Activated CD4-positive, alpha-beta T cell treated with anti-CD3 and anti-CD28 coated beads, Interleukin-2, amount 50 U/mL, for 1 hour (primary cell): ENCODE measurements at regions not wholly inside any gene's neighbourhood (a gene's known extent, or its start where the extent isn't known, plus 50 kb on each side); places are given as distances from the start of the nearest gene placed in this dataset.
"Not testable (repeated sequence)": the region's sequence is repeated elsewhere in the genome, so short reads cannot be mapped to it uniquely, and the experiment has no call there.

ENCODE experiments used
- DNase-seq: peaks from one replicate; pipeline ENCODE4 v3.0.0-alpha.2; 2020

DNA sequence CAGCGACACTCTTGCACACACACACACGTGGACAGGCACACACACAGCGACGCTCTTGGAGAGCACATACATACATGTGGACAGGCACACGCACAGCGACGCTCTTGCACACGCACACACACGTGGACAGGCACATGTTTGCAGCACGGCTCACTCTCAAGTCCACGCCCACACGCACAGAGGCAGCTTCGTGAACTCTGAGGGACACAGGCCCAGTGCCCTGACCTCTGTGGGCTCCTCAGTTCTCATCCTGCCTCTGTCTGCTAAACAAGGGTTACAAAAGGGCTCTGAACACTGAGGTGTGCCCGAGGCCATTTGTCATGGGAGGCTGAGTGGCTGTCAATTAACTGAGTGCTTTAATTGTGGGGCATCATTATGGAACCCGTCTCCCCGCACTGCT lies 558.8 kb upstream of the ADAMTS16 start:
- DNase-seq, result no peak

DNA sequence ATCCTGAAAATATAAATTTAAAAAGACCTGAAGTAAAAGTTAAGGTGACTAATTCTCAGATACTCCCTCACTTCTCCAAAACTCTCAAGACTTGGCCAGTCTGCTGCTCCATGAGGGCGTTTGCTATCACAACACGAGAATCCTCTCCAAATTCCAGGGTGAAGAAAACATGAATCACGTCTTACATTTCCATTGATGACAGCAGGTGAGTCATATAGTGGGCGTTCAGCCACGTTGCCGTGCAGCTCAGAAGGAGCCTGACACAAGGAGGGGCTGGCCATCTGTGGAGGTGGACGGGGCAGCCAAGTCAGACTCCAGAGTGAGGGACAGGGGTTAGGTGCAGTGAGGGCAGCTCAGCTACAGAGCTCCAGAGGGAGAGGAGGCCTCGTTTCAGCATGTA lies 555.1 kb upstream of the ADAMTS16 start:
- DNase-seq, result no peak

DNA sequence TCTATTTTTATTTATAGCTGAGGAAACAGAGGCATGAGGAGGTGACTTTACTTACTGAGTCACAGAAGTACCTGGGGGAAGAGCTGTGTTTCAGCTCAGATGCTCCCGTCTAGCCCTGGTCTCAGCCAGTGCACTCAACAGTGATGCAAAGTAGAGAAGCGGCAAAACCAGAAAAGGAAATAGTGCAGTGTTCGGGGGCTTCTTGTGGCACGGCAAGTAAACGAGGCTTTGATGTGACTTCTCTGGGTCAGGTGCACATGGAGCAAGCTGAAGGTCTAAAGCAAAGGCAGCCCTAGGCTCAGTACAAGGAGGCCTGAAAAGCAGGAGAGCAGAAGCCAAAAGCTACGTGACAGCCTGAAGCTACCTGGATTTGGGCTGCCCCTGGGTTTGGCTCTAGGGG lies 526.7 kb upstream of the ADAMTS16 start:
- DNase-seq, result no peak

DNA sequence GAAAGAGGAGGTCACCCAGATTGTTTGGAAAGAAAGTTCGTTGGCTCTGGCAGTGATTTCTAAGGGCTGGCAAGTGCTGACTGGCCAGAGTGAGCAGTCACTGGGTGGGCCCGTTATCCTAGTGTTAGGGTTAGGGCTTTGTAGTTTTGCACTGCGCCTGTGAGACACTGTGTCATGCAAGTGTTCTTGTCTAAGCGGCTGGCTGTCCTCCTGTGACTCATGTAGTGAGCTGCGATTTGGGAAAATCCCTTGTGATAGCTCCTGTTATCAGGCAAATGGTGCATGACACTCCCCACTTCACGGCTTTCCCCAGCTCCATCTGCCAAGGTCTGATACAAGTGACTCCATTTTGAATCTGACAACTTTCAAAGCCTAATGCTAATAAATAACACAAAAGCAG lies 526.0 kb upstream of the ADAMTS16 start:
- no peak for DNase-seq

DNA sequence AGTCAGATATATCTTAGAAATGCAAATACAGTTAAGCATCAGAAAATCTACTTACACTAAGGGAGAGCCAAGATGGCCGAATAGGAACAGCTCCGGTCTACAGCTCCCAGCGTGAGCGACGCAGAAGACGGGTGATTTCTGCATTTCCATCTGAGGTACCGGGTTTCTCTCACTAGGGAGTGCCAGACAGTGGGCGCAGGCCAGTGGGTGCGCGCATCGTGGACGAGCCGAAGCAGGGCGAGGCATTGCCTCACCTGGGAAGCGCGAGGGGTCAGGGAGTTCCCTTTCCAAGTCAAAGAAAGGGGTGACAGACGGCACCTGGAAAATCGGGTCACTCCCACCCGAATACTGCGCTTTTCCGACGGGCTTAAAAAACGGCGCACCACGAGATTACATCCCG lies 524.8 kb upstream of the ADAMTS16 start:
- not testable (repeated sequence) for DNase-seq

DNA sequence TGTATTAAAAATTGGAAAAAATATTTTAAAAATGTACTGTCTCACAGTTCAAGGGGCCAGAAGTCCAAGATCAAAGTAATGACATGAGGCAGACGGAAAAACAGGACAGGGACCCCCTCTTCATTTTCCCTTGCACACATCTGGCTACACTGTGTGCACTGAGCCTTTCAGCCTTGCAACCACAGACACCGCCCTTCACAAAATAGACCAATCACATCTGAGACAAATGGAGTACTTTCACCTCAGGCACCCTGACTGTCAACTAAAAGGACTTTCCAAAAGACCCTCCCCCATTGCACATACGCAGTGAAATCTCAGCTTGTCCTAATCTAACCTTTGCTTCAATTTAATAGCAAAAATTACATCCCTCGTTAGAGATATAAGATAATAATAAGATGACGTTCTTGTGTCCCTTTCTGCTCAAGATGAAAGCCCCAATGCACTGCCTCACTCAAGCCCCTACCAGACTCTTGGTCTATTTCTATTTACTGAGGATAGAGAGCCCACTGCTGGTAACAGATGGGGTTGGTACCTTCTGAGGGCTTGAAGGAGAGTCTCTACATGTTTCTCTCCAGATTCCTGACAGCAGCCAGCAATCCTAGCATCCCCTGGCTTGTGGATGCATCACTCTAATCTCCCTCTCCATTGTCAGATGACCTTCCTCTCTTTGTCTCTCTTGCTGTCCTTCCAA lies 514.8 kb upstream of the ADAMTS16 start:
- no peak for DNase-seq

DNA sequence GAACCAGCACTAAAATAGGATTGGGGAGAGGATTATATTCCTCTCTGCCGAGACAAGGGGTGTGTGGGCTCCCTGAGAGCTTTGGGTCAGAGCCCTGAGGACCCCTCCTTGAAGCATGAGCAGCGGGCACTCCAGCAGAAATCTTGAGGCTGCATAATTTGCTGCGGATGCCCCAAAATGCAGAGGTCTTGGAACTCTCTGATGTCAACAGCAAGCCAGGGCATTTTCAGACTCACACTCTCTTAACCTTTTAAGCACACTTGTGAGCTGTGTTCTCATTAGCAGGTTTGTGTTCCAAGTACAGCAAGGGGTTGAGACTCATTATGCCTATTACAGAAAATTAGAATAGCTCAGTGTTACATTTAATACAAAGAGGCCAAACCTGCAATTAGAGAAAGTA lies 513.0 kb upstream of the ADAMTS16 start:
- no peak for DNase-seq

DNA sequence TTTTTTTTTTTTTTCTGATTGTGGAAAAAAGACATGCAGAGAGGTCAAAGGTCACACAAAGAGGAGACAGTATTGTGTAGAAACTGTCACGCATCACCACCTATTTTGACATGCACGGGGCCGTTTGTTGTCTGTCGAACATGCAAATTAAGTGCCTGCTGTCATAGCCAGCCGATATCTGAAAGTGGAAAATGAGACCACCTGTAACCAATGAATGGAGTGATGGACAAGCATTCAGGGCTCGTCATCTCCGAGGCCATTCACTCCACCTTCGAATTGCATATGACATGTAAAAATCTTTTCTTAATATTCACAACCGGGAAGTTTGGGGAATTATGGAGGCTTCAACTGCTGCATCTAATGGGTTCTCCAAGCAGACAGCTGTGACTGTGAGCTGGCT lies 512.2 kb upstream of the ADAMTS16 start:
- no peak for DNase-seq

DNA sequence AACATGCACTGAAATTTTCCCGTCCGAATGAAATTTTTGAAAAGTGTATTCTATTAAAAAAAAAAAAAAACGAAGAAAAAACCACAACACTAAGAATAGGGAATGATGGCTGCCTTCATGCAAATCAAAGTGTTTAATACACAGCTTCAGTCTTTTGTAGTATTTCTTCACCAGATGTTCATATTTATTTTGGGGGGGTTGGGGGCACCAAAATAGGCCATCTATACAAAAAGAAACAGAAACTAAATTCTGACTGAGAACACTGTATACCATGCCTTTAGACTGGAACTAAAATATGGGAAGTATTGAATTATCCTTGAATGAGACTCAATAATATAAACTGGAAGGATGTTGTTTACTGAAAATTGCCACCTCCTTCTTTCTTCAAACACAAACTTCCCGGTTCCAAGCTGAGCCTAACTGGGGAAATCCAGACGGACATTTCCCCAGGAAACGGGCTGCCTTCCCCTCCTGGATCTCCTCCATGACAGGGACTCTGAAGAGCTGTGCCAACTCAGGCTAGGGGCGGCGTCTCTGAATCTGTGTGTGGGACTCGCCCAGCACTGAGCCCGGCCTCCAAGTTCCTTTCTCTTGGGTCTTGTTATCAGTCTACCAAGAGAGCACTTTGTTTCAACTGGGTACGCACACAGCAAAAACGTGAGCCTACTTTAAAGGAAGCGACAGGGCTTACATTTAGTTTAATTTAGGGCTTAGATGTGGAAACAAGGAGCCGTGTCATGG lies 511.3 kb upstream of the ADAMTS16 start:
- DNase-seq, result no peak

DNA sequence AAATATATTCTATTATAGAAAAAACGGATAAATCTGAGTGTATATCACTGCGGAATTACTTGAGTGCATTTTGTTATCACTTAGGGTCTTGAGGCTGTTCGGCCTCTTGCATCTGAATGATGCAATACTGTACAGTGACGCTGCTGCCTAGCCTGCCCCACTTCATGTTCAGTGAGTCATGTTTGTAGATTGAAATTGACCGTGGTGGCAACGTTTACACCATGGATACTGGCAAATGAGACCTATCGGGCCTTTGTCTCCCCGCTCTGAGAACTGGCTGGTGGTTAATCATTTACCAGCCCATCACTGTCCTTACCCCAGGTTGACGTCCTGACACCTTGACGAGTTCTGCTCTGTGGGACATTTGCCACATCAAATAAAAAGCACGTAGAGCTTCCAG lies 510.1 kb upstream of the ADAMTS16 start:
- no peak for DNase-seq

DNA sequence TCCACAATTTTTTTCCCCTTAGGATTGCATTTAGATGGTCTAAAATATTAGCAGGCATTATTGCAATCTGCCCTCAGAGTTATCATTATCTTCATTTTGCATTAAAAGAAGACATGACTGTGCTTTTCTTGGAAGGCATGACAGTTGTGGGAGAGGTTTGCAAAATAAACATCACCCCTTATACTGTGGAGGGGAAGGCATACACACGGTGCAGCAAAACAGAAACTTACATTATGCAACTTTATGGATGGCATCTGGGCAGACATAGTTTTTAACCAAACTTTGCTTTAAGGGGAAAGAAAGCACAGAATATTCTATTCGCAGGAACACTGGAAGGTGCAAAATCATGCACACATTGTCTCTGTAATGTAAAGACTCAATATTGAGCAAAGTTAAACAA lies 505.8 kb upstream of the ADAMTS16 start:
- no peak for DNase-seq

DNA sequence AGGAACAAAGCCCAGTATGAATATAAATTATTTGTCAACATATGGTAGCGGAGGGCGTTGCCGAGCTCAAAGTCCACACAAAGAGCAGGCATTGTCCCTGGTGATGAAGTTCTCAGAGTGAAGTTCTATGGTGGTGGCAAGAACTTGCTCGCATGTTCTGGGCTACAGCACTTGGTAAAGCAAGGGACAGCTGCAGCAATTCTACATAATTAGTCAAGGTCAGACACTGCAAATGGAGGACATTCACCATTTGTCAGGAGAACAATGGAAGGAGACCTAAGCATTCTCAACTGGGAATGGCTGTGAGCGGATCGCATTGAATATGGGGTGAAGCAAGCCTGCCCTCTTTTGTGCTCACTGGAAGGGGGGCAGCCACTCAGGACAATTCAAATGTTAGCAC lies 503.8 kb upstream of the ADAMTS16 start:
- no peak for DNase-seq

DNA sequence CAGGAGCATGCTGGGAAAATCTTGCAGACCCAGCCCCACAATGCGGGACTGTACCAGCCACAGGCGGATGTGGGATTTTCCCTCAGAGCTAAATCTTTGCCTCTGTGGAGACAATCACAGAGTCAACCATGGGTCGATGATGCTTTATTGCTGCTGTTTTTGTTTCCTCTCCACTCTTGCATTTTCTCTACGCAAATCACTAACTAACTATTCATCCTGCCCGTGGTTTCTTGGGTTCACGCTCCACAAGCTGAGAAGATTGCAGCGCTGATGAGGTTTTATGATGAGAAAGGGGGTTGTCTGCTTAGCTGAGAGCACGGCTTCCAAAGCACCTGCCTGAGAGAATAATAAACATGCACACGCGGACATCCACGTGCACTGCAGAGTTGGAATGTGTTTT lies 500.2 kb upstream of the ADAMTS16 start:
- DNase-seq, result no peak

DNA sequence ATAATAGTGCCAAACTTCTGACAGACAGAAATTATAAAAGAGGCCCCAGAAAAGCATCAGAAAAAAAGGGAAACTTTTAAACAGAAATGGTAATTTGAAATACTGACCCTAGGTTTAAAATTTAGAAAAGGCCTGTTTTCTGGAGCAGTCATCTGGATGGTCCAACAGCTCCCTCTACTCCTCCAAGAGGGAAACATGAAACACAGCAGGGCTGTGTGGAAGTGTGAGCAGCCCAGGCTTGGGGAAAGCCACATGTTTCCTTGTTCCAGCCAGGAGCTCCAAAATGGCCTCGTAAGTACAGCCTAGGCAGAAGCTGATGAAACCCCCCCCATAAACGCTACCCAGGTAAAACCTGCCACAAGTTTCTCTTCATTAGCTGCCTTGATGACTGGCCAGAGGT lies 499.3 kb upstream of the ADAMTS16 start:
- no peak for DNase-seq

DNA sequence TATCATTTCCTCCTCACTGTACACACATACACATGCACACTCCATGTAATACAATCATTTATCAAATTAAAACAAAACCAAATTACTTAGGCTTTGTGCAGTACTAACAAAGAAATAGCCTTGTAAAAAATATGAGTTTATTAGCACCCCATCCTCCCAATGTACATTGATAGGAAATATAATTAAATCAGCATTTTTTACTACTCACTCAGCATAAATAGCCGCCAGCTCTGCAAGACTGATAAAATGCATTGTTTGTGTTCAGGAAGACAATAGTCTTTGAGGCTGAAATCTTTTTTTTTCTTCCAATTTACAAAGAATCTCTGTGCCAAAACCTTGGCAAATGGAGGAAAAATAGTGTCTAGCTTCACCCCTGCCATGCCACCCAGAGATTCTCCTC lies 497.6 kb upstream of the ADAMTS16 start:
- DNase-seq, result no peak

DNA sequence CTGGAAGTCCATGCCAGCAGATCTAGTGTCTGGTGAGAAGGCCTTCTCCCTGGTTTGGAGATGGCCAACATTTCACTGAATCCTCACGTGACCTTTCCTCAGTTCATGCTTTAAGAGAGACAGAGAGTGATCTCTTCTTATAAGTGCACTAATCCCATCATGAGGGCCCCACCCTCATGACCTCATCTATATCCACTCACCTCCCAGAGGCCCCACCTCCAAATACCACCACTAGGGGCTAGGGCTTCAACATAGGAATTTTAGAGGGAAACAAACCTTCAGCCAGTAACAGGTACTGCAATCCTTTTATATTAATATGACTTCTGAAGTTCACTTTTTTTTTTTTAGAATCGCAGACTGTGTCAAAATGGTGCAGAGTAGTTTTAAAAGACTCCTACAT lies 496.9 kb upstream of the ADAMTS16 start:
- no peak for DNase-seq

DNA sequence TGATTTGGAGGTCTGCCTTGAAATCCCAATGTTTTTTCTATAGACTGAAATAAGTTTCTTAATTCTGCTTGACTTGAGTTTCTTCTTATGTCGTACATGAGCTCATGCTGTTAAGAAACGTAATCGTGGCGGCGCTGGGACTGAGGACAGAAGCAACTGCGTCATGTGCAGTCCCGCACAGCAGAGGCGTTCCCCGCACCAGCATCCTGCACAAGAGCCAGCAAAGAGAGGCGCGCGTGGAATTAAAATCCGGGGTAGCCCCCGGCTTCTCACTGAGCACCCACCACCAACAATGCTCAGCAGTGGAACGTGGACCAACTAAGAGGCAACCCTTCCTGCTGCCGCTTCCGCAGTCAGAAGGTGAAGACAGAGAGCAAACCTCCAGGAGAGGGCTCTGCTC lies 496.2 kb upstream of the ADAMTS16 start:
- DNase-seq, result no peak

DNA sequence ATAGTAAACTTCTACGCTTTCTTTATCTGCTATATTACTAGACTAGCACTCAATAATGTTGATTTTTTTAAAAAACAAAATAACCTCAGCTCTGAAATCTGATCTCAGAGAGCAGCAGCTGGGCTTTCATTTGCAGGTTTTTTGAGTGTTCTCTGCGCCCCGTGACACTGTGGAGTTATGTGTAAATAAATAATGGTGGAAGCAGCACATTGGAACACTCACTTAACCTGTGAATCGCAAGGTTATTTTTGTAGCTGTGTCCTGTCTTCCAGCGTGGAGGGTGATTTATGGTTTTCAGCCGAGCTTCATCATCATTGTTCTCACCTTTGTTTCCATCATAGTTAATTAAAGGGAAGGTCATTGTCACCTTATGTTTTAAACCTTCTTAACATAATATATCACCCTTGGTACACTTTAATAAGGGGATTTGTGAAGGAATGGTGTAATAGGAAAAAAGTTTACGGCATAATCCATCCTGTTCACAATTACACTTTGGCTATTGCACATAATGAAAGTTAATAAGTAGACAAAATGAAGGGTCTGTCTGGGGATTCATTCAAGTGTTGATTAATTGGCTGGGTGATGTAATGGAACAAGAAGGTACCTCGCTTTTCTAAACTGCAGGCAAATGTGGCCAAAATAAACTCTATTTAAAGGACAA lies 493.3 kb upstream of the ADAMTS16 start:
- DNase-seq, result no peak

DNA sequence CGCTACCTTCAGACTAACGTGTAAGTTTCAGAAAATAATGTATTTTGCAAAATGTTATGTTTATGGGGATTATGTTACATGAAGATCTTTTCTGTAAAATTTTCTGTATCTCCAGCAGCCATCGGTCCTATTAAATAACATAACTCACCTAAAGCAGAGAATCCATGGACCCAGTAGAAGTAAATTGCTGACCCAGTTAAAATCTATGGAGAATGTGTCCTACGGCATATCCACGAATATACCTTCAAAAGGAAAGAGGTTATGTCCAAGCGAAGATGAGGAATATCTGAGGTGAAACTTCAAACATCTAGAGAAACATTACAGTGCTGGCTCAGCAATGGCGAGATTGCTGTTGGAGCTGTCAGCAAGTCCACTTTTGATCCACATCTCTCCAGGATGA lies 492.2 kb upstream of the ADAMTS16 start:
- DNase-seq, result no peak

DNA sequence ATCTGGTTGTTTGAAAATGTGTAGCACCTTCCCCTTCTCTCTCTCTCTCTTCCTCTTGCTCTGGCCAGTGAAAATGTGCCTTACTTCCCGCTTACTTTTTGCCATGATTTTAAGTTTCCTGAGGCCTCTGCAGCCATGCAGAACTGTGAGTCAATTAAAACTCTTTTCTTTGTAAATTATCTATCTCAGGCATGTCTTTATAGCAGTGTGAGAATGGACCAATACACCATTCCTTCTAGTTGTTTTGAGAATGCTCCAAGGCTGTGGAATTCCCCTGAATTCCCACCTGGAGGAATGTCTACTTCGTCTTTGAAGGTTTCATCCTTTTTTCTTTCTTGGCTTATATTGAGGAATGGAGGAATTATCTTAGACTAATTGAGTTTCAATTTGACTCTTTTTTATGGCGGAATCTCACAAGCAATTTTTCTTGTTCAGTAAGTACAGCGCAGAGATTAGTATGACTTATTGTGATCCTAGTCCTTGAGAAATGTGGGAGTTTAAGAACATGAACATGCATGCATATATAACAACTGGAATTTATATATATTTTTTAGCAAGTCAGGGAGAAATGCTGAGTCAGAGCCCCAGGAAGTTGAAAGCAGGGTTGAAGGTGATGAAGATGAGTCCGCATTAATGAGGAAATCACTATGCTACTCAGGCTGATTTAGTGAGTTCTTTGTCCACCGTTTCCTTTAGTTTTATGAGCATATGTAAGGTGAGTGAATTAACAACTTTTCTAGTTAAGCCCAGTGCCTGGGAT lies 488.1 kb upstream of the ADAMTS16 start:
- DNase-seq, result no peak

DNA sequence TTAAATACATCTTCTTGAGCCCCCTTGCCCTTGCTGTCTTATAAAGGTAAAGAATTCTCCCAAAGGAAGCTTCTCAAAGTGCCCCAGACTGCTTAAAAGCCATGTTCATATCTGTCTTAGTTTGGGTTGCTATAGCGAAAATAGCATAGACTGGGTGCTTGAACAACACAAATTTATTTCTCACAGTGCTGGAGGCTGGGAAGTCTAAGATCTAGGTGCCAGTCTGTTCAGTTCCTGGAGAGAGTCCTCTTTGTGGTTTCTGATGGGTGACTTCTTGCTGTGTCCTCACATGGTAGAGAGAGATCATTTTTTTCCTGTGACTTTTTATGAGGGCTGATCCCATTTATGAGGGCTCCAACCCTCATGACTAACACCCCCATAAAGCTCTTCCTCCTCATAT lies 486.7 kb upstream of the ADAMTS16 start:
- DNase-seq, result no peak

DNA sequence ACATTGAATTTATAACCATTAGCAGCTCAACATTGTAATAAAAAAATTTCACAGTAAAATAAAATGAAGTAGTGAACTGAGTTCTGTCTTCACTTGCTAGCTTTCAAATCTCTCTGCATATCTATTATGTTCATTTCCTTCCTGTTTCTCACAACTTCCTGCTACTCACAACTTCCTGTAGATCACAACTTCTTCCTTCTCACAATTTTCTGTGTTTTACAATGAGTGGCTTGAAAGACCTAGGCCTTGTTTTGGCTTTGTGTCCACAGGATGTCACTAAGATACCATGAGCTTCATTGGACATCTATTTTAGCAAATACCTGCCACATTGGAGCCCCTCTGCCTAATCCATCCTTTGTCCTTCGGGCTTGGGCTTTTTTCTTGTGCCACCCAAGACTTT lies 480.3 kb upstream of the ADAMTS16 start:
- no peak for DNase-seq

DNA sequence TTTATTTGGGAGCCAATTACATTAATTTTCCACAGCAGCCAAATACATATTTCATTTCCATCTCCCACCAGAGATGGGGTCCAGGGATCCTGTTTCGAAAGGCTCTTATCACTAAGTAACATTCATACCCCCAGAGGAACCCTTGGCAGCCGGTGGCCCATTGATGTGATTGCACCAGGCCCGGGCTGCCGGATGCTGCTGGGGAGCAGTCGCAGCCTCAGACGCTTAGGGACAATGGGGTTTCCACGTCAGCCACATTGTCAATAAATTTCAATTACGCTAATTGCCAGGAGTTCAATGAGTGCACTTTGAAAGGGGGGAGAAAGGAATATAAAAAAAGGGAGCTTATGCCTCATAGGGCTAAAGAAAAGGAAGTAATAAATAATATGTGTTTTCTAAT lies 478.8 kb upstream of the ADAMTS16 start:
- no peak for DNase-seq

DNA sequence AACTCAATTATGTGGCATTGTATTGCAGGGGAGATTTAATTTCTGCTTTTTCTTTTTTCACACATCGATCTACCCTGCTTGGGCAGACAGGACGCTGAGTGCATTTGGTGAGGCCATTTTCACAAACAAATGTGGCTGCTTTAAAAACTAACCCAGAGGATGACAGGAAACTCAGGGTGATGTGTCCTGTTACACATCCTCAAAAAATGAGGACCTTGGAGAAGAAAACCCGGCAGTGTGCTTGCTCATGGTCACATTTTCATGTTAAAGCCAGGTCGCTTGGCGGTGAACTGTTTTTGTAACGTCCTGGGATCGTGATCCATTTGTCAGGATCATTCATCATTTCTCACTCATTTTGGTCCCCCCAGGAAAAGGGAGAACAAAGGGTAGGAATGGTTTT lies 478.3 kb upstream of the ADAMTS16 start:
- DNase-seq, result no peak
